ENCODE measurements at regions not wholly inside any gene's neighbourhood (a gene's known extent, or its start where the extent isn't known, plus 50 kb on each side); places are given as distances from the start of the nearest gene placed in this dataset.

- no peaks in the 10 kb centered on the region for H3K36me3 ChIP-seq
- intact Hi-C loops (cut with DNase I; ENCODE audit: low total_unique reads) (no loop called here), in situ Hi-C loops (cut with MboI; ENCODE audit: low sequenced_read_pairs in 4 of 4) (no loop called here)
- no peak for DNase-seq
- no peak overlapping the region for H3K4me3 ChIP-seq
- no peaks in the 10 kb centered on the region for H3K4me1 ChIP-seq
- no peak for TF ChIP-seq POLR2A (IDR thresholded peaks at IDR 0.05)
- no peak for TF ChIP-seq CTCF (IDR thresholded peaks at IDR 0.05 in 4 of 5, conservative IDR thresholded peaks at IDR 0.05 in 1 of 5)
- H3K27ac ChIP-seq: no peak overlapping the region
- H3K9me3 ChIP-seq: no peaks in the 10 kb centered on the region
- ATAC-seq: no peak
- H3K27me3 ChIP-seq: no peaks in the 10 kb centered on the region
These were observed 90.5 kb upstream of the FBXO11 start for GRCh38 chr2:47996808-47997207.

GRCh38 chr2:47999512-47999911 is 93.2 kb upstream of the FBXO11 start:
- intact Hi-C loops (cut with DNase I; ENCODE audit: low total_unique reads): no loop called here
- no peaks in the 10 kb centered on the region for H3K36me3 ChIP-seq
- H3K27me3 ChIP-seq: no peaks in the 10 kb centered on the region
- in situ Hi-C loops (cut with MboI; ENCODE audit: low sequenced_read_pairs in 4 of 4): no loop called here
- H3K4me3 ChIP-seq: no peak overlapping the region
- H3K27ac ChIP-seq: no peak overlapping the region
- ATAC-seq: no peak
- TF ChIP-seq POLR2A (IDR thresholded peaks at IDR 0.05): no peak
- no peak for TF ChIP-seq CTCF (IDR thresholded peaks at IDR 0.05 in 4 of 5, conservative IDR thresholded peaks at IDR 0.05 in 1 of 5)
- no peak for DNase-seq
- H3K9me3 ChIP-seq: no peaks in the 10 kb centered on the region
- no peaks in the 10 kb centered on the region for H3K4me1 ChIP-seq

GRCh38 chr2:48001498-48001897 is 95.2 kb upstream of the FBXO11 start:
- Histone ChIP-seq H3K27me3 (no peaks in the 10 kb centered on the region), H3K27ac (no peak overlapping the region), H3K36me3 (no peaks in the 10 kb centered on the region), H3K9me3 (no peaks in the 10 kb centered on the region), H3K4me1 (no peaks in the 10 kb centered on the region), H3K4me3 (no peak overlapping the region)
- in situ Hi-C loops (cut with MboI; ENCODE audit: low sequenced_read_pairs in 4 of 4) (no loop called here), intact Hi-C loops (cut with DNase I; ENCODE audit: low total_unique reads) (no loop called here)
- no peak for TF ChIP-seq CTCF (IDR thresholded peaks at IDR 0.05 in 4 of 5, conservative IDR thresholded peaks at IDR 0.05 in 1 of 5)
- TF ChIP-seq POLR2A (IDR thresholded peaks at IDR 0.05): no peak
- no peak for ATAC-seq
- no peak for DNase-seq

- ATAC-seq (no peak), DNase-seq (no peak)
- Histone ChIP-seq H3K9me3 (no peaks in the 10 kb centered on the region), H3K4me3 (no peak overlapping the region), H3K27me3 (no peaks in the 10 kb centered on the region), H3K4me1 (no peaks in the 10 kb centered on the region), H3K36me3 (no peaks in the 10 kb centered on the region), H3K27ac (no peak overlapping the region)
- intact Hi-C loops (cut with DNase I; ENCODE audit: low total_unique reads): no loop called here
- TF ChIP-seq CTCF (IDR thresholded peaks at IDR 0.05 in 4 of 5, conservative IDR thresholded peaks at IDR 0.05 in 1 of 5): no peak
- TF ChIP-seq POLR2A (IDR thresholded peaks at IDR 0.05): no peak
- in situ Hi-C loops (cut with MboI; ENCODE audit: low sequenced_read_pairs in 4 of 4): no loop called here
These were observed 99.8 kb upstream of the FBXO11 start for GRCh38 chr2:48006094-48006493.

- TF ChIP-seq CTCF (IDR thresholded peaks at IDR 0.05 in 4 of 5, conservative IDR thresholded peaks at IDR 0.05 in 1 of 5): no peak
- TF ChIP-seq POLR2A (IDR thresholded peaks at IDR 0.05): no peak
- no peaks in the 10 kb centered on the region for H3K4me1 ChIP-seq
- intact Hi-C loops (cut with DNase I; ENCODE audit: low total_unique reads): no loop called here
- no peak overlapping the region for H3K27ac ChIP-seq
- in situ Hi-C loops (cut with MboI; ENCODE audit: low sequenced_read_pairs in 4 of 4): no loop called here
- DNase-seq (no peak), ATAC-seq (no peak)
- no peaks in the 10 kb centered on the region for H3K9me3 ChIP-seq
- H3K4me3 ChIP-seq: no peak overlapping the region
- H3K36me3 ChIP-seq: no peaks in the 10 kb centered on the region
- H3K27me3 ChIP-seq: no peaks in the 10 kb centered on the region
These were observed 101.5 kb upstream of the FBXO11 start for GRCh38 chr2:48007699-48008268.
